Astrocyte (in vitro differentiated cells and primary cell): ENCODE measurements at regions not wholly inside any gene's neighbourhood (a gene's known extent, or its start where the extent isn't known, plus 50 kb on each side); places are given as distances from the start of the nearest gene placed in this dataset.

Experiments used
- CTCF ChIP-seq: IDR thresholded peaks from 2 replicates; pipeline ENCODE4 v1.5.1; 2011; ENCODE audit warnings: low read depth, mild to moderate bottlenecking, inconsistent platforms, low read length, moderate library complexity; ENCODE audit not compliant: insufficient read depth
- EZH2 ChIP-seq: IDR thresholded peaks from 2 replicates; pipeline ENCODE4 v1.6.1; 2012; ENCODE audit warnings: mild to moderate bottlenecking, low read length, inconsistent platforms; ENCODE audit not compliant: insufficient read depth

- TF ChIP-seq CTCF: no peak
- TF ChIP-seq EZH2: no peak
These were observed 403.4 kb downstream of the OCA2 start for GRCh38 chr15:27695726-27696125.
